IMR-90 (cell line): ENCODE measurements at regions not wholly inside any gene's neighbourhood (a gene's known extent, or its start where the extent isn't known, plus 50 kb on each side); places are given as distances from the start of the nearest gene placed in this dataset.

Source experiments
- BHLHE40 ChIP-seq: fragments of 150-350 bp; IDR thresholded peaks from 2 replicates; pipeline ENCODE4 v1.6.1; 2016; ENCODE audit warnings: mild to moderate bottlenecking, low read depth, low read length
- CEBPB ChIP-seq: IDR thresholded peaks from 2 replicates; pipeline ENCODE4 v1.6.1; 2012; ENCODE audit warnings: low read depth, low read length, improper control_type of control experiment
- CTCF ChIP-seq: conservative IDR thresholded peaks from 2 replicates; pipeline ENCODE4 v1.5.1; 2012; ENCODE audit warnings: mild to moderate bottlenecking, low read depth, low read length, improper control_type of control experiment
- MAFK ChIP-seq: IDR thresholded peaks from 2 replicates; pipeline ENCODE4 v1.6.1; 2012; ENCODE audit warnings: low read depth, low read length, improper control_type of control experiment
- MAZ ChIP-seq: IDR thresholded peaks from 2 replicates; pipeline ENCODE4 v1.6.1; 2012; ENCODE audit warnings: low read depth, mild to moderate bottlenecking, low read length, improper control_type of control experiment, moderate library complexity, borderline replicate concordance
- MXI1 ChIP-seq: IDR thresholded peaks from 2 replicates; pipeline ENCODE4 v1.6.1; 2012; ENCODE audit warnings: low read depth, mild to moderate bottlenecking, low read length, moderate library complexity, borderline replicate concordance
- POLR2A ChIP-seq: IDR thresholded peaks from 2 replicates; pipeline ENCODE4 v1.6.1; 2012; ENCODE audit warnings: mild to moderate bottlenecking, low read depth, low read length
- RAD21 ChIP-seq: IDR thresholded peaks from 2 replicates; pipeline ENCODE4 v1.6.1; 2012; ENCODE audit warnings: low read length, improper control_type of control experiment
- RCOR1 ChIP-seq: IDR thresholded peaks from 2 replicates; pipeline ENCODE4 v1.6.1; 2012; ENCODE audit warnings: mild to moderate bottlenecking, low read length, improper control_type of control experiment; ENCODE audit not compliant: insufficient replicate concordance
- RFX5 ChIP-seq: IDR thresholded peaks from 2 replicates; pipeline ENCODE4 v1.8.0; 2012; ENCODE audit warnings: low read depth, mild to moderate bottlenecking, low read length, moderate library complexity

GRCh38 chr11:111021131-111021530 is 224.4 kb upstream of the POU2AF2 start:
- no peak for TF ChIP-seq CEBPB
- no peak for TF ChIP-seq MXI1
- no peak for TF ChIP-seq CTCF
- no peak for TF ChIP-seq POLR2A
- no peak for TF ChIP-seq BHLHE40
- no peak for TF ChIP-seq RAD21
- no peak for TF ChIP-seq MAFK
- no peak for TF ChIP-seq RCOR1
- TF ChIP-seq RFX5: no peak
- no peak for TF ChIP-seq MAZ
